Vagina (tissue), 2 donors: ENCODE measurements at regions not wholly inside any gene's neighbourhood (a gene's known extent, or its start where the extent isn't known, plus 50 kb on each side); places are given as distances from the start of the nearest gene placed in this dataset.

ENCODE experiments used
- CTCF ChIP-seq, 3 experiments: fragments of 450-650 bp in 2 of 3; fragments of 200-600 bp in 1 of 3; sonication (generic) in 1 of 3; IDR thresholded peaks; one replicate each; pipeline ENCODE4 v1.5.1; 2017 to 2019; ENCODE audit warnings: antibody characterized with exemption in 3 of 3, mild to moderate bottlenecking in 2 of 3, moderate library complexity in 2 of 3
- POLR2A ChIP-seq, 2 donors: fragments of 450-650 bp; IDR thresholded peaks; one replicate each; pipeline ENCODE4 v1.6.1; 2017; ENCODE audit warnings: antibody characterized with exemption in 2 of 2, mild to moderate bottlenecking in 2 of 2, moderate library complexity in 2 of 2

- no peak for TF ChIP-seq CTCF (IDR thresholded peaks at IDR 0.05)
- TF ChIP-seq POLR2A (IDR thresholded peaks at IDR 0.05): no peak
Observed at GRCh38 chr13:80116107-80116506, 224.8 kb downstream of the SPRY2 start.
